ENCODE measurements at regions not wholly inside any gene's neighbourhood (a gene's known extent, or its start where the extent isn't known, plus 50 kb on each side); places are given as distances from the start of the nearest gene placed in this dataset.

DNA sequence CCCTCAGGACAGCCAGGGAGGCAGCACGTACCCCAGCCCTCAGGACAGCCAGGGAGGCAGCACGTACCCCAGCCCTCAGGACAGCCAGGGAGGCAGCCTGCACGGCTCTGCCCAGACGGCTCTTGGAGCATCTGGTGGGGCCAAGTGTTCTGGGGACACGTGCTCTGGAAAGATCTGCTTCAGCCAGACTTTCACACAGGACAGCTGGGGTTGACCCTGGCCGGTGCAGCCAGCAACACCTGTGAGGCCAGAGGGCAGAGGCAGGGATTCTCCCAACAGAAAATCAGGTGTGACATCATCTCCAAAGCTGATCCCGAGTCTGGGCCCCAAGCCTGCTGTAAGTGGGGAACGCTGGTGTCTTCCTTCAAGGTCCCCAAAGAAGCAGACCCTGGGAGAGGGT lies 55.5 kb upstream of the SLCO4A1 start:
- no peaks in the 10 kb centered on the region for H3K36me3 ChIP-seq (ENCODE audit: insufficient read depth, low read length)
- peaks cover 26% of the 10 kb centered on the region for H3K4me1 ChIP-seq (ENCODE audit: control insufficient read depth, insufficient read depth, low read length)
- no peak overlapping the region for H3K4me2 ChIP-seq (ENCODE audit: low read length)
- H3K27me3 ChIP-seq (ENCODE audit: control insufficient read depth, insufficient read depth, low read length), result peaks cover 47% of the 10 kb centered on the region
- no peak overlapping the region for H3K9ac ChIP-seq (ENCODE audit: low read depth, low read length)
- H3K9me3 ChIP-seq (replicated peaks; ENCODE audit: low read length), result no peaks in the 10 kb centered on the region
- H3K4me3 ChIP-seq (ENCODE audit: low read length), result no peak overlapping the region

- Histone ChIP-seq H3K9ac (ENCODE audit: low read depth, low read length) (no peak overlapping the region), H3K36me3 (ENCODE audit: insufficient read depth, low read length) (no peaks in the 10 kb centered on the region), H3K4me3 (ENCODE audit: low read length) (no peak overlapping the region), H3K4me2 (ENCODE audit: low read length) (no peak overlapping the region), H3K27me3 (ENCODE audit: control insufficient read depth, insufficient read depth, low read length) (peaks cover 37% of the 10 kb centered on the region), H3K9me3 (replicated peaks; ENCODE audit: low read length) (no peaks in the 10 kb centered on the region), H3K4me1 (ENCODE audit: control insufficient read depth, insufficient read depth, low read length) (peaks cover 26% of the 10 kb centered on the region)
Measured at GRCh38 chr20:62587757-62588402, 54.4 kb upstream of the SLCO4A1 start.

DNA sequence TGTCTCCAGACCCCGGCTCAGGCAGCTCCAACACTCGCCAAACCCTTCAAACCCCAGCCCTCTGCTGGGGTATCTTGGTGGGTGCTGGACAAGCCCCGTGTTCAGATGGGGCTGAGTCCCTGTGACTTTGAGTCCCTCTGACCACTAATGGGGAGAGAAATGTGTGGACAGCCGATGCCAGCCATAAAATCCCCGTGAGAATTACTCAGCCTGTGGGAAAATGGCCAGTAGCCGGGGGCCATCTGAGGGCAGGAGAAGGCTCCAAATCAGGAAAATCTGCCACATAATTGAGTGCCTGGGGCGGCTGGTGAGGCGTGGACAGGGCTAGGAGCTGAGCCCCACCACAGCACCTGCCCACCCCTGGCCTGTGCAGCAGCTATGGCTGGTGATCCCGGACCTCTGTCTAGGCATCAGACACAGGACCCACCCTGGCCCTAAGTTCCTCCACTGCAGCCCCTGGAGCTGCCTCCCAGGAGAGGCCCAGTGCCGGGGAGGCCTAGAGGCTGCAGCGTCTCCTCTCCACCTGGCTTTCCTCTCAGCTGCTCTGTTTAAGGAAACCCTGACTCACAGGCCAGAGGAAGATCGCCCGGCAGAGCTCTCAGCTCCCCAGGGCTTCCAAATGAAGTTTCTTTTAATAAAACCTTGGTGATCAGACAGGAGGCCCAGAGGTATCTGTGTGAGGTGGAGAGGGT lies 53.7 kb upstream of the SLCO4A1 start:
- H3K9ac ChIP-seq (ENCODE audit: low read depth, low read length), result no peak overlapping the region
- peaks cover 35% of the 10 kb centered on the region for H3K27me3 ChIP-seq (ENCODE audit: control insufficient read depth, insufficient read depth, low read length)
- no peak overlapping the region for H3K4me2 ChIP-seq (ENCODE audit: low read length)
- no peak overlapping the region for H3K4me3 ChIP-seq (ENCODE audit: low read length)
- no peaks in the 10 kb centered on the region for H3K36me3 ChIP-seq (ENCODE audit: insufficient read depth, low read length)
- peaks cover 26% of the 10 kb centered on the region for H3K4me1 ChIP-seq (ENCODE audit: control insufficient read depth, insufficient read depth, low read length)
- H3K9me3 ChIP-seq (replicated peaks; ENCODE audit: low read length), result no peaks in the 10 kb centered on the region

GRCh38 chr20:62589150-62589498 lies 53.2 kb upstream of the SLCO4A1 start:
- Histone ChIP-seq H3K36me3 (ENCODE audit: insufficient read depth, low read length) (no peaks in the 10 kb centered on the region), H3K9ac (ENCODE audit: low read depth, low read length) (no peak overlapping the region), H3K4me3 (ENCODE audit: low read length) (no peak overlapping the region), H3K27me3 (ENCODE audit: control insufficient read depth, insufficient read depth, low read length) (peaks cover 35% of the 10 kb centered on the region), H3K9me3 (replicated peaks; ENCODE audit: low read length) (no peaks in the 10 kb centered on the region), H3K4me2 (ENCODE audit: low read length) (no peak overlapping the region), H3K4me1 (ENCODE audit: control insufficient read depth, insufficient read depth, low read length) (peaks cover 26% of the 10 kb centered on the region)

DNA sequence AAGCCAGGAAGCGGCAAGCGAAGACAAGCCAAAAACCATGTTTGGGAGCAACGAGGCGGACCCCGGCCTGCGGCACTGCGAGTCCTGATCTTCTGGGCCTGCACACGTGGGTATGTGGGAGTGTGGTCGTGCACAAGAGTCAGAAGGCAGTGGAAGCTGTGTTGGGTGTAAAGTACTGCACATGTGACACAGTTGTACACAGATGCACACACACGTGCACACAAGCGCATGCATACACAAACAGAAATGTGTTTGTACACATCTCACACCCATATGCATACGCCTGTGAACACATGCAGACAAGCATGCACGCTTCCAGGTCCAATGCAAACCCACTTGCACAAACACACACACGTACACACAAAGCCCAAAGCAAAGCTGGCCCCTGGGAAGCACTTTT lies 52.6 kb upstream of the SLCO4A1 start:
- H3K4me2 ChIP-seq (ENCODE audit: low read length), result no peak overlapping the region
- H3K9ac ChIP-seq (ENCODE audit: low read depth, low read length), result no peak overlapping the region
- H3K36me3 ChIP-seq (ENCODE audit: insufficient read depth, low read length), result no peaks in the 10 kb centered on the region
- no peaks in the 10 kb centered on the region for H3K9me3 ChIP-seq (replicated peaks; ENCODE audit: low read length)
- H3K27me3 ChIP-seq (ENCODE audit: control insufficient read depth, insufficient read depth, low read length), result peaks cover 32% of the 10 kb centered on the region
- H3K4me3 ChIP-seq (ENCODE audit: low read length), result no peak overlapping the region
- peaks cover 26% of the 10 kb centered on the region for H3K4me1 ChIP-seq (ENCODE audit: control insufficient read depth, insufficient read depth, low read length)

DNA sequence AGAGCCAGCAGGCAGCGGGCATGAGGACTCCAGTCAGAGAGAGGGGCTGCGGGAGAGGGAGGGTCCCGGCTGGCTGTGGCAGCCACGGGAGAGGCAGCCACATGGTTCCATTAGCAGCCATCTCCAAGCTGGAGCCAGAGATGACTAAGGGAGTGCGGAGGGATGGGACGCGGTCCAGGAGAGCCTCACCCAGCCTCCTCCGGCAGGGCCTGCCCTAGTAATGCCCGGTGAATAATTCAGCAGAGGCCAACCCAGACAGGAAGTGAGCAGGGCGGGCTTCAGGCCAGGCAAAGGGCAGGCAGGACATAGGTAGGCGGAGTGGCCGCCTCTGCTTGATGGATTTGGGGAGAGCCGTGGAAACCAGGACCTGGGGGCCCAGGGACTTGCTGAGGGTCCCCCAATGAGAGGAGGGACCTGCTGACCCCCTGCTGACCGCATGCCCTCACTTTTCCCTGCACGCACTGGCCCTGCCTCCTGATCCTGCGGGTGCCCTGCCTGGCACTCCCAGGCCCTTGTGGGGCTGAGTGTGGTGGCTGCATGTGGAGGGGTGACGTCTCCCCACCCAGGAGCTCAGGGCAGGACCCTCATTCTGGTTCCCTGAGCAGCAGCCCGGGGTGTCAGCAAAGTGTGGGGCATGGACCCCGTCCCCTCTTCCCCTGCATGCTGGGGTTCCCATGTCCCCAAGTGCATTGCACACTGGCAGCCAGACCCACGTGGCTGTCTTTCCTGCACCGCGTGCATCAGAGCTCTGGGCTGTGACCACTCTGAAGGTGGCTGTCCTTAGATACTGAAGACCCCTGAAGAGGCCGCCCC lies 51.8 kb upstream of the SLCO4A1 start:
- peak overlapping the region; percentile 31 for H3K4me2 ChIP-seq (ENCODE audit: low read length)
- no peaks in the 10 kb centered on the region for H3K36me3 ChIP-seq (ENCODE audit: insufficient read depth, low read length)
- H3K4me1 ChIP-seq (ENCODE audit: control insufficient read depth, insufficient read depth, low read length), result peaks cover 30% of the 10 kb centered on the region
- H3K27me3 ChIP-seq (ENCODE audit: control insufficient read depth, insufficient read depth, low read length), result peaks cover 35% of the 10 kb centered on the region
- H3K9me3 ChIP-seq (replicated peaks; ENCODE audit: low read length), result no peaks in the 10 kb centered on the region
- no peak overlapping the region for H3K9ac ChIP-seq (ENCODE audit: low read depth, low read length)
- no peak overlapping the region for H3K4me3 ChIP-seq (ENCODE audit: low read length)

DNA sequence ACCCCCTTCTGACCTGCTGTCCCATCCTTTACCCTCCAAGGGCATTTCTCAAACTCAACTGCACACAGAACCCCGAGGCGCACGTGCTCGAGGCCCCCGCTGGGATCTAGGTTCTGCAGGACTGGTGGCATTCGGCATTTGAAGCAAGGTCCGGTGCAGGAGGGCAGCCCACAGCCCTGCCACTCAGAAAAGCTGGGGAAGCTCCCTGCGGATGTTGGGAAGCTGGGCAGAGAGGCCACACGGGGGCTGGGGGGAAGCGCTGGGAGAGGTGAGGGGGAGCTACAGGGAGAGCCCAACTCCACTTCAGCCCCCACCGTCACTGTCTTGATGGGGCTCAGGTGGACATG lies 51.2 kb upstream of the SLCO4A1 start:
- peaks cover 29% of the 10 kb centered on the region for H3K27me3 ChIP-seq (ENCODE audit: control insufficient read depth, insufficient read depth, low read length)
- H3K9me3 ChIP-seq (replicated peaks; ENCODE audit: low read length), result no peaks in the 10 kb centered on the region
- no peak overlapping the region for H3K4me3 ChIP-seq (ENCODE audit: low read length)
- peaks cover 33% of the 10 kb centered on the region for H3K4me1 ChIP-seq (ENCODE audit: control insufficient read depth, insufficient read depth, low read length)
- H3K9ac ChIP-seq (ENCODE audit: low read depth, low read length), result no peak overlapping the region
- H3K4me2 ChIP-seq (ENCODE audit: low read length), result no peak overlapping the region
- no peaks in the 10 kb centered on the region for H3K36me3 ChIP-seq (ENCODE audit: insufficient read depth, low read length)

DNA sequence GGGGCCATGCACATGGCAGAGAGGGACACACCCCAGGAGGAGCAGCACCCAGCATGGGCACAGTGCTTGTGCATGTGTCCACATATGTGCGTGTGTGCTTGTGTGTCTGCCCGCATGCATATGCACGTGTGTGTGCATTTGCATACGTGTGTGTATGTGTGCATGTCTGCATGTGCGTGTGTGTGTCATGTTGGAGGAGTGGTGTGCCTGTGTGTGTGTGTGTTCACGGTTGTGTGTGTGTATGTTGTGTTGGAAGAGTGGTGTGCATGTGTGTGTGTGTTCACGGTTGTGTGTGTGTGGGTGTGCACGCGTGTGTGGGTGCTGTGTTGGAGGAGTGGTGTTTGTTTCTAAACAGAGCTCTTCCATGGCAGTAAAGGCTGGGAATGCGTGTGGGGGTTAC lies 50.7 kb upstream of the SLCO4A1 start:
- Histone ChIP-seq H3K27me3 (ENCODE audit: control insufficient read depth, insufficient read depth, low read length) (peaks cover 33% of the 10 kb centered on the region), H3K4me1 (ENCODE audit: control insufficient read depth, insufficient read depth, low read length) (peaks cover 33% of the 10 kb centered on the region), H3K36me3 (ENCODE audit: insufficient read depth, low read length) (no peaks in the 10 kb centered on the region), H3K9me3 (replicated peaks; ENCODE audit: low read length) (no peaks in the 10 kb centered on the region), H3K4me2 (ENCODE audit: low read length) (no peak overlapping the region), H3K4me3 (ENCODE audit: low read length) (no peak overlapping the region), H3K9ac (ENCODE audit: low read depth, low read length) (no peak overlapping the region)

Small RNAs in the stretch of these regions (small RNA-seq; reads per million reads assigned to genes)
- 2.1 reads per million, percentile 67 among the genes with 10 or more reads in this experiment for gene MIR1-1
